Gastrocnemius medialis (tissue), 4 donors: ENCODE measurements at regions not wholly inside any gene's neighbourhood (a gene's known extent, or its start where the extent isn't known, plus 50 kb on each side); places are given as distances from the start of the nearest gene placed in this dataset.

ENCODE experiments used
- POLR2A ChIP-seq, 2 donors: fragments of 450-650 bp; IDR thresholded peaks; one replicate each; pipeline ENCODE4 v1.6.1; 2017; ENCODE audit warnings: antibody characterized with exemption in 2 of 2, mild to moderate bottlenecking in 2 of 2, moderate library complexity in 2 of 2
- TF ChIP-seq, protein P1 (sequence below), 5 experiments: fragments of 450-650 bp in 3 of 5; fragments of 200-600 bp in 2 of 5; sonication (generic) in 2 of 5; IDR thresholded peaks in 4 of 5; conservative IDR thresholded peaks in 1 of 5; 1 replicate in 4 of 5; 2 replicates in 1 of 5; pipeline ENCODE4 v1.5.1; 2016 to 2019; ENCODE audit warnings: antibody characterized with exemption in 5 of 5, mild to moderate bottlenecking in 3 of 5, moderate library complexity in 3 of 5

DNA sequence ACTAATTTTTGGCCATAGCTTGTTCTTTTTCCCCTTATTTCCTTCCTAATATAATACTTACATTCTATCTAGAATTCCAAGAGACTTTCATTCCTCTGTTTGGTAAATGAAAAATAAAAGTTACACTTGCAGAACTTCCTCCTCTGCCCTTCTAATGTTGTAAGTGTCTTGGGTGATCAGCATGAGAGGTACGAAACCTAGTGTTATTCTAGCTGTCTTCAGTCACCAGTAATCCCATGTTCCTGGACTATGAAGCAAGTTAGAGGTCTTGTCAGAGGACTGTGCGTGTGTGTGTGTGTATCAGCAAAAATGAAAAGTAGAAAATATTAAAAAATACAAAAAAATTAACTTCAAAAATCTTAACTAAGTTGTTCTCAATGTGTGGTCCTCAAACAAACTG is 307.0 kb downstream of the SPRY2 start:
- TF ChIP-seq POLR2A (IDR thresholded peaks at IDR 0.05) = no peak
- TF ChIP-seq, protein P1, sequence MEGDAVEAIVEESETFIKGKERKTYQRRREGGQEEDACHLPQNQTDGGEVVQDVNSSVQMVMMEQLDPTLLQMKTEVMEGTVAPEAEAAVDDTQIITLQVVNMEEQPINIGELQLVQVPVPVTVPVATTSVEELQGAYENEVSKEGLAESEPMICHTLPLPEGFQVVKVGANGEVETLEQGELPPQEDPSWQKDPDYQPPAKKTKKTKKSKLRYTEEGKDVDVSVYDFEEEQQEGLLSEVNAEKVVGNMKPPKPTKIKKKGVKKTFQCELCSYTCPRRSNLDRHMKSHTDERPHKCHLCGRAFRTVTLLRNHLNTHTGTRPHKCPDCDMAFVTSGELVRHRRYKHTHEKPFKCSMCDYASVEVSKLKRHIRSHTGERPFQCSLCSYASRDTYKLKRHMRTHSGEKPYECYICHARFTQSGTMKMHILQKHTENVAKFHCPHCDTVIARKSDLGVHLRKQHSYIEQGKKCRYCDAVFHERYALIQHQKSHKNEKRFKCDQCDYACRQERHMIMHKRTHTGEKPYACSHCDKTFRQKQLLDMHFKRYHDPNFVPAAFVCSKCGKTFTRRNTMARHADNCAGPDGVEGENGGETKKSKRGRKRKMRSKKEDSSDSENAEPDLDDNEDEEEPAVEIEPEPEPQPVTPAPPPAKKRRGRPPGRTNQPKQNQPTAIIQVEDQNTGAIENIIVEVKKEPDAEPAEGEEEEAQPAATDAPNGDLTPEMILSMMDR (IDR thresholded peaks at IDR 0.05 in 4 of 5, conservative IDR thresholded peaks at IDR 0.05 in 1 of 5) = no peak
